ENCODE measurements at regions not wholly inside any gene's neighbourhood (a gene's known extent, or its start where the extent isn't known, plus 50 kb on each side); places are given as distances from the start of the nearest gene placed in this dataset.

DNA sequence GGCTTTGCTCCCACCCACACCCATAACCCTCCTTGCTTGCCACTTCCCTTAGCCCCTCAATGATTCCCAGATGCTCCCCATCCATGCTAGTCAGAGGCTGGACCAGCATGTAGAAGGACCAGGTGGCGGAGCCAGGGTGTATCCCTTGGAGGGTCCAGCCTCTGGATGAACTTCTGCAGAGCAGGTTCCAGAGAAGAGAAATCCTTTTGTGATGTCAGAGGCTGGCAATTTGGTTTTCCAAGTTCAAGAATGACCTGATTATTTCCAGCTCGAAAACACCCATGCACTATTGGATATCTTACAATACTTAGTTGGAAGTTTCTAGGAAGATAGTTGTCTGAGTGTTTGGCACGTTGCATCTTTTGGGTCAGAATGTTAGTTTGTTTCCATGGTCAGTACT, 168.3 kb upstream of the RPS6KA3 start:
- POLR2A ChIA-PET, result no interaction called here

DNA sequence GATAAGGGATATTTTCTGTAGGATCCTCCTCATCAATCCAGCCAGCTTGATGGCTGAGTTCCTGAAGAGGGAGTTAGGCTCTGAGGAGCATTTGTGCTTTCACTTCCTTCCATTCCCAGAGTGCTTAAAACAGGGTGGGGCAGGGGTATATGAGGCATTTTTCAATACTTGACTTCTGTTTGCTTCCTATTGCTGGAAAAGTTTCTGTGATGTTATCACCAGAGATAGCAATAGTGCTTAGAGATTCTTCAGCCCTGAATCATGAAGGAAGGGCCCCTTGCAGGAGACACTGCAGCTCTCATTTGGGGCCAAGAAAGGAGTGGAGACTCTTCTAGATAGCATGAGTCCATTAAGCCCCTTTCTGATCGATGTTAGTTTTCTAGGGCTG, 166.7 kb upstream of the RPS6KA3 start:
- Histone ChIP-seq H3K27ac (ENCODE audit: extremely low read depth, low read depth, low read length) (no peak overlapping the region), H3K4me3 (ENCODE audit: low read depth, low read length) (no peak overlapping the region), H3K36me3 (ENCODE audit: control insufficient read depth in 2 of 2, insufficient read depth in 1 of 2, low read length in 2 of 2) (no peaks in the 10 kb centered on the region), H3K4me1 (ENCODE audit: control insufficient read depth, insufficient read depth, low read length) (no peaks in the 10 kb centered on the region), H3K9me3 (ENCODE audit: control insufficient read depth, insufficient read depth, low read depth, low read length) (no peaks in the 10 kb centered on the region)
- POLR2A ChIA-PET, result no interaction called here
- CTCF ChIA-PET, result no interaction called here
- no peak for TF ChIP-seq ZNF248 (tag by site-specific recombination; IDR thresholded peaks at IDR 0.05)
- no peak for TF ChIP-seq ZNF366 (tag by site-specific recombination; conservative IDR thresholded peaks at IDR 0.05)
- no peak for TF ChIP-seq ZNF560 (tag by site-specific recombination; IDR thresholded peaks at IDR 0.05; ENCODE audit: borderline replicate concordance)
- TF ChIP-seq ZBTB21 (tag by site-specific recombination; IDR thresholded peaks at IDR 0.05), result no peak
- no peak for TF ChIP-seq ZNF112 (tag by site-specific recombination; IDR thresholded peaks at IDR 0.05)
- TF ChIP-seq ZNF335 (tag by site-specific recombination; conservative IDR thresholded peaks at IDR 0.05), result no peak
- no peak for TF ChIP-seq KLF10 (tag by site-specific recombination; IDR thresholded peaks at IDR 0.05)

More for the DNA sequence above, 168.3 kb upstream of the RPS6KA3 start:
- CTCF ChIA-PET, result interaction anchor here (0.7 kb wide), 1 partner anchor 196 kb away, joined by 3 read pairs; no protein-coding TSS in a partner anchor
- no peak for TF ChIP-seq BCL11A (tag by site-specific recombination; IDR thresholded peaks at IDR 0.05; ENCODE audit: low read depth)
- no peak for TF ChIP-seq ZNF311 (tag by site-specific recombination; IDR thresholded peaks at IDR 0.05; ENCODE audit: borderline replicate concordance)
- TF ChIP-seq ZNF530 (tag by site-specific recombination; IDR thresholded peaks at IDR 0.05; ENCODE audit: low read depth), result no peak
- TF ChIP-seq SCRT2 (tag by site-specific recombination; IDR thresholded peaks at IDR 0.05), result no peak
- no peak for TF ChIP-seq IKZF3 (tag by site-specific recombination; IDR thresholded peaks at IDR 0.05)
- Histone ChIP-seq H3K27ac (ENCODE audit: extremely low read depth, low read depth, low read length) (no peak overlapping the region), H3K9me3 (ENCODE audit: control insufficient read depth, insufficient read depth, low read depth, low read length) (no peaks in the 10 kb centered on the region), H3K4me3 (ENCODE audit: low read depth, low read length) (no peak overlapping the region), H3K36me3 (ENCODE audit: control insufficient read depth in 2 of 2, insufficient read depth in 1 of 2, low read length in 2 of 2) (no peaks in the 10 kb centered on the region), H3K4me1 (ENCODE audit: control insufficient read depth, insufficient read depth, low read length) (no peaks in the 10 kb centered on the region)

DNA sequence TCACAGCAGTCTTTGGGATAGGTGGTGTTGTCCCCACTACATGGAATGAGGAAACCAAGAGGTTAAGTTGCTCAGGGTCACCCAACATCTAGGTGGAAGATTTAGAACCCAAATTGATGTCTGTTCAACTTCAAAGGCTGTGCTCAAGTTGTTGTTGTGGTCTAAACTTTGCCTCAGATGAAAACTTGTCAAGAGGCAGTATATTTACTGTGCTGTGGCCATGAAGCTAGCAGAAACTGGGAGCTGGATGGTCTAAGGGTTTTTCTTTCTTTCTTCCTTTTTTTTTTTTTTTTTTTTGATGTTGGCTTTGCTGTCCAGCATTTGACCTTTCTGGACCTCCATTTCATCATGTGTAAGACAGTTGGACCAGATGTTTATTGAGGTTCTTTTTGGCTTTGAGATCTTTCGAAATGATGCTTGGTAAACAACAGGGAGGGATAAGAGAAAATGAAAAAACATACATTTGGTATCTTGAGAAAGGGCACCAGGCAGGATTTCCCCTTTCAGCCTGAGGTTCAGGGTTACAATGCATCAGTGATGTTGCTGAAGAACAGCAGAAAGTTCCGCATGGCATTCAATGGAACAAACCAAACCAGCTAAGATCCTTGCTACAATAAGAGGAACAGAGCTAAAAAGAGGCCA, 166.2 kb upstream of the RPS6KA3 start:
- Histone ChIP-seq H3K9me3 (ENCODE audit: control insufficient read depth, insufficient read depth, low read depth, low read length) (no peaks in the 10 kb centered on the region), H3K36me3 (ENCODE audit: control insufficient read depth in 2 of 2, insufficient read depth in 1 of 2, low read length in 2 of 2) (no peaks in the 10 kb centered on the region), H3K27ac (ENCODE audit: extremely low read depth, low read depth, low read length) (no peak overlapping the region), H3K4me3 (ENCODE audit: low read depth, low read length) (no peak overlapping the region), H3K4me1 (ENCODE audit: control insufficient read depth, insufficient read depth, low read length) (no peaks in the 10 kb centered on the region)
- TF ChIP-seq ZNF629 (tag by site-specific recombination; IDR thresholded peaks at IDR 0.05), result no peak
- CTCF ChIA-PET, result no interaction called here
- POLR2A ChIA-PET, result no interaction called here

DNA sequence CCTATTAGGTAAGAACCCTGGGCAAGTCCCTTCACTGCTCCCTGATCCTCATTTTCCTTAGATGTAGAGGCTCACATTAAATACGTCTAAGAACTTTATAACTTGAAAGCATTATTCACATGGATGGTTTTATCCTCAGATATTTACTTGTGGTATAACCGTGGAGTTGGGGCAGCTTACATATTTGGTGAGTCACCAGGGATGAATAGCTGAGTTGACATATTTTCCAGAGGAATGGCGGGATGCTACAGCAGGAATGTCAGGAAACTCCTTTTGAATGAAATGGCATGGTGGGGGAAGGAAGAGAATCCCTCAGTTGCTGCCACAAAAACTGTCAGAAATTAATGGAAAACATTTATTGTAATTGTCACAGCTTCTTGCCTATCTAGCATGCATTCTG, 165.3 kb upstream of the RPS6KA3 start:
- no peak overlapping the region for H3K27ac ChIP-seq (ENCODE audit: extremely low read depth, low read depth, low read length)
- ChIA-PET CTCF (interaction anchor here (0.7 kb wide), 1 partner anchor 58 kb away, joined by 3 read pairs; no protein-coding TSS in a partner anchor), POLR2A (no interaction called here)
- no peaks in the 10 kb centered on the region for H3K36me3 ChIP-seq (ENCODE audit: control insufficient read depth in 2 of 2, insufficient read depth in 1 of 2, low read length in 2 of 2)
- no peaks in the 10 kb centered on the region for H3K4me1 ChIP-seq (ENCODE audit: control insufficient read depth, insufficient read depth, low read length)
- no peak overlapping the region for H3K4me3 ChIP-seq (ENCODE audit: low read depth, low read length)
- TF ChIP-seq ZNF221 (tag by site-specific recombination; IDR thresholded peaks at IDR 0.05; ENCODE audit: borderline replicate concordance) (no peak), MZF1 (tag by site-specific recombination; IDR thresholded peaks at IDR 0.05; ENCODE audit: borderline replicate concordance) (no peak), HOXA7 (CRISPR knock-in tag; IDR thresholded peaks at IDR 0.05; ENCODE audit: borderline replicate concordance) (no peak), KLF16 (tag by site-specific recombination; IDR thresholded peaks at IDR 0.05) (no peak), PRDM1 (tag by site-specific recombination; IDR thresholded peaks at IDR 0.05) (no peak), ZNF324 (tag by site-specific recombination; IDR thresholded peaks at IDR 0.05) (no peak), ZBTB48 (tag by site-specific recombination; IDR thresholded peaks at IDR 0.05) (no peak)
- TF ChIP-seq, protein P1, sequence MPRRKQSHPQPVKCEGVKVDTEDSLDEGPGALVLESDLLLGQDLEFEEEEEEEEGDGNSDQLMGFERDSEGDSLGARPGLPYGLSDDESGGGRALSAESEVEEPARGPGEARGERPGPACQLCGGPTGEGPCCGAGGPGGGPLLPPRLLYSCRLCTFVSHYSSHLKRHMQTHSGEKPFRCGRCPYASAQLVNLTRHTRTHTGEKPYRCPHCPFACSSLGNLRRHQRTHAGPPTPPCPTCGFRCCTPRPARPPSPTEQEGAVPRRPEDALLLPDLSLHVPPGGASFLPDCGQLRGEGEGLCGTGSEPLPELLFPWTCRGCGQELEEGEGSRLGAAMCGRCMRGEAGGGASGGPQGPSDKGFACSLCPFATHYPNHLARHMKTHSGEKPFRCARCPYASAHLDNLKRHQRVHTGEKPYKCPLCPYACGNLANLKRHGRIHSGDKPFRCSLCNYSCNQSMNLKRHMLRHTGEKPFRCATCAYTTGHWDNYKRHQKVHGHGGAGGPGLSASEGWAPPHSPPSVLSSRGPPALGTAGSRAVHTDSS (tag by site-specific recombination; IDR thresholded peaks at IDR 0.05), result no peak
- no peaks in the 10 kb centered on the region for H3K9me3 ChIP-seq (ENCODE audit: control insufficient read depth, insufficient read depth, low read depth, low read length)
